HCT116 (cell line): ENCODE measurements at regions not wholly inside any gene's neighbourhood (a gene's known extent, or its start where the extent isn't known, plus 50 kb on each side); places are given as distances from the start of the nearest gene placed in this dataset.

ENCODE experiments used
- CBX3 ChIP-seq: IDR thresholded peaks from 2 replicates; pipeline ENCODE4 v1.6.1; 2012; ENCODE audit warnings: low read depth
- ELF1 ChIP-seq: IDR thresholded peaks from 2 replicates; pipeline ENCODE4 v1.6.1; 2012; ENCODE audit warnings: low read depth, borderline replicate concordance
- EZH2 ChIP-seq: fragments of 200-600 bp; sonication (generic); IDR thresholded peaks from 2 replicates; pipeline ENCODE4 v1.6.1; 2017; ENCODE audit warnings: antibody characterized with exemption, mixed run types
- MAX ChIP-seq: IDR thresholded peaks from 2 replicates; pipeline ENCODE4 v1.6.1; 2012
- POLR2A ChIP-seq: IDR thresholded peaks from 2 replicates; pipeline ENCODE4 v1.7.0; 2011; ENCODE audit warnings: borderline replicate concordance; ENCODE audit not compliant: insufficient read depth, insufficient read length; ENCODE audit errors: extremely low read depth
- POLR2AphosphoS5 ChIP-seq: IDR thresholded peaks from 2 replicates; pipeline ENCODE4 v1.6.1; 2011; ENCODE audit warnings: mild to moderate bottlenecking, low read depth, low read length, moderate library complexity
- TF ChIP-seq, protein P1 (sequence below), 3 experiments: fragments of 200-600 bp in 1 of 3; sonication (generic) in 1 of 3; IDR thresholded peaks in 2 of 3; conservative IDR thresholded peaks in 1 of 3; 2 replicates each; pipeline ENCODE4 v1.5.1; 2012 to 2017; ENCODE audit warnings: low read depth in 2 of 3, low read length in 2 of 3, antibody characterized with exemption in 1 of 3, borderline replicate concordance in 1 of 3, control low read depth in 1 of 3, mild to moderate bottlenecking in 1 of 3, mixed read lengths in 1 of 3, mixed run types in 1 of 3, moderate library complexity in 1 of 3; ENCODE audit not compliant: insufficient read depth in 1 of 3
- TF ChIP-seq, protein P2 (sequence below): IDR thresholded peaks from 2 replicates; pipeline ENCODE4 v1.6.1; 2012
- TF ChIP-seq, protein P3 (sequence below): IDR thresholded peaks from 2 replicates; pipeline ENCODE4 v1.6.1; 2012; ENCODE audit warnings: low read depth

GRCh38 chr1:39090757-39091380 lies 64.7 kb downstream of the NDUFS5 start:
- TF ChIP-seq EZH2: no peak
- TF ChIP-seq, protein P1, sequence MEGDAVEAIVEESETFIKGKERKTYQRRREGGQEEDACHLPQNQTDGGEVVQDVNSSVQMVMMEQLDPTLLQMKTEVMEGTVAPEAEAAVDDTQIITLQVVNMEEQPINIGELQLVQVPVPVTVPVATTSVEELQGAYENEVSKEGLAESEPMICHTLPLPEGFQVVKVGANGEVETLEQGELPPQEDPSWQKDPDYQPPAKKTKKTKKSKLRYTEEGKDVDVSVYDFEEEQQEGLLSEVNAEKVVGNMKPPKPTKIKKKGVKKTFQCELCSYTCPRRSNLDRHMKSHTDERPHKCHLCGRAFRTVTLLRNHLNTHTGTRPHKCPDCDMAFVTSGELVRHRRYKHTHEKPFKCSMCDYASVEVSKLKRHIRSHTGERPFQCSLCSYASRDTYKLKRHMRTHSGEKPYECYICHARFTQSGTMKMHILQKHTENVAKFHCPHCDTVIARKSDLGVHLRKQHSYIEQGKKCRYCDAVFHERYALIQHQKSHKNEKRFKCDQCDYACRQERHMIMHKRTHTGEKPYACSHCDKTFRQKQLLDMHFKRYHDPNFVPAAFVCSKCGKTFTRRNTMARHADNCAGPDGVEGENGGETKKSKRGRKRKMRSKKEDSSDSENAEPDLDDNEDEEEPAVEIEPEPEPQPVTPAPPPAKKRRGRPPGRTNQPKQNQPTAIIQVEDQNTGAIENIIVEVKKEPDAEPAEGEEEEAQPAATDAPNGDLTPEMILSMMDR (IDR thresholded peaks at IDR 0.05 in 2 of 3, conservative IDR thresholded peaks at IDR 0.05 in 1 of 3; ENCODE audit: borderline replicate concordance in 1 of 3, insufficient read depth in 1 of 3, low read depth in 2 of 3, low read length in 2 of 3): no peak
- TF ChIP-seq ELF1: no peak
- no peak for TF ChIP-seq POLR2A
- TF ChIP-seq MAX: no peak
- TF ChIP-seq, protein P2, sequence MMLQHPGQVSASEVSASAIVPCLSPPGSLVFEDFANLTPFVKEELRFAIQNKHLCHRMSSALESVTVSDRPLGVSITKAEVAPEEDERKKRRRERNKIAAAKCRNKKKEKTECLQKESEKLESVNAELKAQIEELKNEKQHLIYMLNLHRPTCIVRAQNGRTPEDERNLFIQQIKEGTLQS: no peak
- no peak for TF ChIP-seq POLR2AphosphoS5
- TF ChIP-seq CBX3: no peak
- TF ChIP-seq, protein P3, sequence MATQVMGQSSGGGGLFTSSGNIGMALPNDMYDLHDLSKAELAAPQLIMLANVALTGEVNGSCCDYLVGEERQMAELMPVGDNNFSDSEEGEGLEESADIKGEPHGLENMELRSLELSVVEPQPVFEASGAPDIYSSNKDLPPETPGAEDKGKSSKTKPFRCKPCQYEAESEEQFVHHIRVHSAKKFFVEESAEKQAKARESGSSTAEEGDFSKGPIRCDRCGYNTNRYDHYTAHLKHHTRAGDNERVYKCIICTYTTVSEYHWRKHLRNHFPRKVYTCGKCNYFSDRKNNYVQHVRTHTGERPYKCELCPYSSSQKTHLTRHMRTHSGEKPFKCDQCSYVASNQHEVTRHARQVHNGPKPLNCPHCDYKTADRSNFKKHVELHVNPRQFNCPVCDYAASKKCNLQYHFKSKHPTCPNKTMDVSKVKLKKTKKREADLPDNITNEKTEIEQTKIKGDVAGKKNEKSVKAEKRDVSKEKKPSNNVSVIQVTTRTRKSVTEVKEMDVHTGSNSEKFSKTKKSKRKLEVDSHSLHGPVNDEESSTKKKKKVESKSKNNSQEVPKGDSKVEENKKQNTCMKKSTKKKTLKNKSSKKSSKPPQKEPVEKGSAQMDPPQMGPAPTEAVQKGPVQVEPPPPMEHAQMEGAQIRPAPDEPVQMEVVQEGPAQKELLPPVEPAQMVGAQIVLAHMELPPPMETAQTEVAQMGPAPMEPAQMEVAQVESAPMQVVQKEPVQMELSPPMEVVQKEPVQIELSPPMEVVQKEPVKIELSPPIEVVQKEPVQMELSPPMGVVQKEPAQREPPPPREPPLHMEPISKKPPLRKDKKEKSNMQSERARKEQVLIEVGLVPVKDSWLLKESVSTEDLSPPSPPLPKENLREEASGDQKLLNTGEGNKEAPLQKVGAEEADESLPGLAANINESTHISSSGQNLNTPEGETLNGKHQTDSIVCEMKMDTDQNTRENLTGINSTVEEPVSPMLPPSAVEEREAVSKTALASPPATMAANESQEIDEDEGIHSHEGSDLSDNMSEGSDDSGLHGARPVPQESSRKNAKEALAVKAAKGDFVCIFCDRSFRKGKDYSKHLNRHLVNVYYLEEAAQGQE: no peak
